ENCODE measurements at regions not wholly inside any gene's neighbourhood (a gene's known extent, or its start where the extent isn't known, plus 50 kb on each side); places are given as distances from the start of the nearest gene placed in this dataset.

DNA sequence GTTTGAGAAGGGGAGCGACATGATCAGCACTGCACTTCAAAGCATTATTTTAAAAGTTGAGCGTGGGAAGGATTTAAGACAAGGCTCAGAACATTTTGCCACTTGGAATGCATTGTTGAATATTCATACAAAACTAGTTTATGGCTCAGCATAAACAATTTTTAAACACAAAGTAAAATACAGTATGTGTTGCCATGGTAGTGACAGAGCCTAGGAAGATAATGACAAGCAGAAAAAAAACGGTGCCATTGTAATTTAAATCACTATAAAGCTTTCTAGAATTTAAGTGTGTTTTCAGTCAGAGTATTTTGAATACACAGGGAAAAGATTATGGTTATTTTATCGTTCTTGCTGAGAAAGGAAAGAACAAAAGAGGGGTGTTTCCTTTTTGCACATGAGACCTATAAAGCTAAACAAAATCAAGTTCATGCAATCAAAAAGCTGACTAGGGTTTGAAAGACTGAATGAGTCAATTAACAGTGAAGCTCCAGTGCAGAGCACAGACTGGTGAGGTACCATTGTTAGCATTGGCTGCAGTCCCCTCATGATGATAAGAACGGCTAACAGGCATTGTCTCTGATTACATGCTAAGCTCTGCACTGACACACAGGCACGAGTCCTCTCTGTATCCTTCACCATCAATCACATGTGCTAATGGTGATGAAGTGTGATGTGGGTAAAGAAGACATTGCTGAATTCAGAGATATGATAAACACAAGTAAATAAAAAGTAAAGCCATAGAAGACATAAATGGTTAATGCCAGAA lies 181.9 kb upstream of the VSTM2A start:
- TF ChIP-seq, protein P1, sequence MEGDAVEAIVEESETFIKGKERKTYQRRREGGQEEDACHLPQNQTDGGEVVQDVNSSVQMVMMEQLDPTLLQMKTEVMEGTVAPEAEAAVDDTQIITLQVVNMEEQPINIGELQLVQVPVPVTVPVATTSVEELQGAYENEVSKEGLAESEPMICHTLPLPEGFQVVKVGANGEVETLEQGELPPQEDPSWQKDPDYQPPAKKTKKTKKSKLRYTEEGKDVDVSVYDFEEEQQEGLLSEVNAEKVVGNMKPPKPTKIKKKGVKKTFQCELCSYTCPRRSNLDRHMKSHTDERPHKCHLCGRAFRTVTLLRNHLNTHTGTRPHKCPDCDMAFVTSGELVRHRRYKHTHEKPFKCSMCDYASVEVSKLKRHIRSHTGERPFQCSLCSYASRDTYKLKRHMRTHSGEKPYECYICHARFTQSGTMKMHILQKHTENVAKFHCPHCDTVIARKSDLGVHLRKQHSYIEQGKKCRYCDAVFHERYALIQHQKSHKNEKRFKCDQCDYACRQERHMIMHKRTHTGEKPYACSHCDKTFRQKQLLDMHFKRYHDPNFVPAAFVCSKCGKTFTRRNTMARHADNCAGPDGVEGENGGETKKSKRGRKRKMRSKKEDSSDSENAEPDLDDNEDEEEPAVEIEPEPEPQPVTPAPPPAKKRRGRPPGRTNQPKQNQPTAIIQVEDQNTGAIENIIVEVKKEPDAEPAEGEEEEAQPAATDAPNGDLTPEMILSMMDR (IDR thresholded peaks at IDR 0.05): no peak
- TF ChIP-seq POLR2AphosphoS5 (IDR thresholded peaks at IDR 0.05): no peak

Measured in prostate gland (tissue), 2 donors.